HG03378 (cell line): ENCODE measurements at regions not wholly inside any gene's neighbourhood (a gene's known extent, or its start where the extent isn't known, plus 50 kb on each side); places are given as distances from the start of the nearest gene placed in this dataset.
"Not testable (repeated sequence)": the region's sequence is repeated elsewhere in the genome, so short reads cannot be mapped to it uniquely, and the experiment has no call there.

Source experiments
- ATAC-seq: cut with Tn5 transposase; IDR thresholded peaks from one replicate; pipeline ENCODE4 v1.9.1; 2021; ENCODE audit warnings: mild to moderate bottlenecking, moderate library complexity; ENCODE audit not compliant: unreplicated experiment

DNA sequence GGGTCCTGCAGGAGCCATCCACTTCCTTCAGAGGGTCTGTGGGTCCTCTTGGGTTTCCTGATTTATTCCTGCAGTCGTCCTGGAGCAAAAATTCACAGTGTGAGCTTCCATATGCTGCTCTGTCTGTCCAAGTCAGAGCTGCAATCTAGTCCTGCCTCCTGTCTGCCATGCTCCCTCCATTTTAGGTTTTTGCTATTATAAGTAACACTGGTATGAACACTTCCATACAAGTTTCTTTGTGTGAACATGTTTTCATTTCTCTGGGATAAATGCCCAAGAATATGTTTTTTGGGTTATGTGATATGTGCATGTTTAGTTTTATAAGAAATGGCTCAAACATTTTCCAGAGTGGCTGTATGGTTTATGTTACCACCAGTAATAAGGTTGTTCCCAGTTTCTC, 188.1 kb downstream of the ACTR3B start:
- no peak for ATAC-seq

DNA sequence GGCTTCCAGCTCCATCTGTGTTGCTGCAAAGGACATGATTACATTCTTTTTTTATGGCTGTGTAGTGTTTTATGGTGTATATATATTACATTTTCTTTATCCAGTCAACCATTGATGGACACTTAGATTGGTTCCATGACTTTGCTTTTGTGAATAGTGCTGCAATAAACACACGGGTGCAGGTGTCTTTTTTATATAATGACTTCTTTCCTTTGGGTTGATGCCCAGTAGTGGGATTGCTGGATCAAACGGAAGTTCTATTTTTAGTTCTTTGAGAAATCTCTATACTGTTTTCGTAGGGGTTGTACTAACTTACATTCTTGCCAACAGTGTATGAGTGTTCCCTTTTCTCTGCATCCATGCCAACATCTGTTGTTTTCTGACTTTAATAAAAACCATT, 189.7 kb downstream of the ACTR3B start:
- no peak for ATAC-seq

DNA sequence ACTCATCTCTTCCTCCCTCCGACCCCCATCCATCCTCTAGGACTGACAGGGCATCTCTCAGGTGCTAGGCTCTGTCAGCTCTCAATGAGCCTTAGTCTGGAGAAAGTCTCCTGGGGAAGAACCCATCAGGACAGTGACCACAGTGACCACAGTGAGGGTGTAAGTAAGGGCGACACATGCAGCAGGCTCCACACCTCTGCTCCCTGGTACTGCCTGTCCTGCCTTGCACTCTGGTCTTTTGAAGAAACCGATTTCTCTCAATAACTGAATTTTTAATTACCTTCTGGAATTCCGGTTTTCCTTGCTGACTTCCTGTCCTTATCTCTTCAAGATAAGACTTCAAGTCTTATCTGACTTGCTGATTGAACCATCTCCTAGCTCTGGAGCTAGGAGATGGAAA, 190.2 kb downstream of the ACTR3B start:
- no peak for ATAC-seq

DNA sequence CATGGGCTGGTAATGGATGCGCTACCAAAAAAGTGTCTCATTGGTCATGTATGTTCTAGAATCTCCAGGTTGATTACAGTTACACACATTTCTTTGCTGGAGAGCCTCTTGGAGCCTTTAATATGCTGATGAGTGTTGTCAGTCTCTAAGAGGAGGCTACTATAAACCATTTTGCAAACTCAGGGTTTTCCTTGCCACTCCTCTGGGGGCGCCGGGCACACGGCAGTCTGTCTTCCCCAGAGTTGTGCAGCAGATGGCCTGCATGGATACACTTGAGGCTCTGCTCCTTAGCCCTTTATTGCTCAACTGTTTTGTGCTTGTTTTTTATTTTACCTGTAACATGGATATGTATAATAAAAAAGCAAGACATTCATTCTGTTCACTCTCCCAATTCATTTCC, 196.5 kb downstream of the ACTR3B start:
- ATAC-seq: no peak

DNA sequence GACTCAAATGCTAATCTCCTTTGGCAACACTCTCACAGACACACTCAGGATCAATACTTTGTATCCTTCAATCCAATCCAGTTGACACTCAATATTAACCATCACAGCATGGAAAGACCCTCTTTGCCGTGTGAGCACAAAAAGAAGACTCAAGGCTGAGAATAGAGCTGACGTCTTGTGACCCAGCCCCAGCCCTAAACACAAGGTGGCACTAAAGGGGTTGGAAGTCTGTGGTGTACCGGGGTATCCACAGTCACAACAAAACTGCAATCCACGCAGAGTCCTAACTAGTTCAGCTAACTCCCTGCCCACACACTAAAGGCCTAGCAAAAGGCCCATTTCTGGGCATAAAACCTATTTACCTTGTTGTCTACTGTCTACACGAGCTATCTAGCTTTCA, 200.1 kb downstream of the ACTR3B start:
- ATAC-seq: no peak

DNA sequence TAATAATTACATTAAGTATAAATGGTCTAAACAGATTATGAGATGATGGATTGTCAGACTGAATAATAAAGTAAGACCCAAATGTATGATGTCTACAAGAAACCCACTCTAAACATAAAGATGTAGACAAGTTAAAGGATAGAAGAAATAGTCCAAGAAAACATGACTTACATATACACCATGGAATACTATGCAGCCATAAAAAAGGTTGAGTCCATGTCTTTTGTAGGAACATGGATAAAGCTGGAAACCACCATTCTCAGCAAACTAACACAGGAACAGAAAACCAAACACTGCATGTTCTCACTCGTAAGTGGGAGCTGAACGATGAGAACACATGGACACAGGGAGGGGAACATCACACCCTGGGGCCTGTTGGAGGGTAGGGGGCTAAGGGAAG, 202.2 kb downstream of the ACTR3B start:
- ATAC-seq: not testable (repeated sequence)

DNA sequence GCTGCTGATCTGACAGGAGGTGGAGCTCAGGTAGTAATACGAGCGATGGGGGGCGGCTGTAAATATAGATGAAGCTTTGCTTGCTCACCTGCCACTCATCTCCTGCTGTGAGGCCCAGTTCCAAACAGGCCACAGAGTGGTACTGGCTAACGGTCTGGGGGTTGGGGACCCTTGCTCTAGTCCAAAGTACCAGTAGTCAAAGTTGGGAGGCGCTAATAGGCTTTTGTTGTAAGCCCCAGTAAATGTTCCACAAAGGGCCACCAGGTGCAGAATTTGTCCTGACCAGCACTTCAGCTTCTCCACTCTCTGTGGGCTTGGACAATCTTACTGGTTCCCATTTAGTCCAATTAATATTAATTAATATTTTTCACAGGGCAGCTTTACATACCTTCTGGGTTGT, 206.6 kb downstream of the ACTR3B start:
- ATAC-seq: no peak

DNA sequence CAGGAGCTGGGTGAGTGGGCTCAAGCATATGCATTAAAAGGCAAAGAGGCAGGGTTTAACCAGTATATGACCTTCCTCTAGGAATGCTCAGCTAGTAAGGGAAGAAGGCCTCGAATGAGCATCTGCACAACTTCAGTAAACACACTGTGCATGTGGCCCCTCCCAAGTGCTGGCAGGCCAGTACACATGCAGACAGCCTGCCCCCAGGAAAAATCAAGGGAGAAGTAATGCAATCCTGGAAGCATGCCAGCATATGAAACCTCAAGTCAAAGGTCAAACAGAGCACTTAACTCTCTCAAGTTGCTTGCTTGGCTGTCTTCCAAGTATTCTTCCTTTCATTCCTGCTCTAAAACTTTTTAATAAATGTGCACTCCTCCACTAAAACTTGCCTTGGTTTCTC, 208.4 kb downstream of the ACTR3B start:
- ATAC-seq: no peak

DNA sequence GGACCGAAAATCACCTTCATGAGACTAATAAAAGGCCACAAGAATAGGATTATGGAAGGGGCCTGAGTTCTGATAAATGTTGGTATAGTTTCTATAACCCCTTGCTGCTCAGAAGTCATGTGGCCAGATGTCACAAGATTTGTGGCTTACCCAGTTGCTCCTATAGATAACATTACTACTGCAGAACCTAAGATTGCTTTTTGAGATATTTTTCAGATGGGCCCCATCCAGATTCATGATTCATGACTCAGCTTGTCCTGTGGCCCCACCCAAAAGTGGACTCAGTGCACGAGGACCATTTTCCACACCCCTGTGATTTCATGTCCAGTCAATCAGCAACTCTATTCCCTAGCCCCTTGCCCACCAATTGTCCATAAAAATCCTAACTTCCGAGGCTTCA, 209.0 kb downstream of the ACTR3B start:
- ATAC-seq: no peak

DNA sequence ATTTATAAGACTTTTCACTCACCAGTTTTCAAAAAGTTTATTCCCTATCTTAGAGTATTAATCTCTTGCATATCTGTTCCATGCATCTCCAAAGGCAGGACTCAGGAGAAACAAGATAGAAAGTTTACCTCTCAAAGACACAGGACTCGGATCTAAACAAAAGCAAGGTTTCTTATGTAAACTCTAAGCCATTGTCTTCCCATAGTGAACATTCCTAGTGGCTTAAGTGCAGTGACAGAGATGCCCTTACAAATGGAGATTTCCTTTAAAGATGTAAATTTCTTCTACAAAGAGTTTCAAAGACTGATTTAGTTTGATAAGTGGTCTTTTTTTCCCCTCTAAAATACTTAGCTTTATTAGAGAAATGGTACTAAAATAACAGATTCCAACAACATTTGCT, 209.8 kb downstream of the ACTR3B start:
- ATAC-seq: no peak

DNA sequence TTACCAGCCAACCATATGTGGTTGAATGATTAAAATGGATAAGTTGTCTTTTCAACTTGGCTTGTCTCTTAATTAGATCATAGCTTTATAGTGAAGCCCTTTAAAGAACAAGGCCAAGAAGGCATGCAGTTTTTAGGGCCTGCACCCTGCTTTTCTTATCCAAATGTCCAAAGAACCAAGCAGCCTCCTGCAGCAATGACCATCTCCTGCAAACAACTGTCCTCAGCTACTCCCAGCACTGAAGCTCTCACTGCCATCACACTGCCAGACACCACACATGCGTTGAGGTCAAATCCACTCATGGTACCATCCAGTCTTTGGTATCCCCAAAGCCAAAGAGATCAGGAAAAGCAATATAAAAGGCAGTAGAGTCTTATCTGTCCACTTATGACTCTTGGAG, 210.3 kb downstream of the ACTR3B start:
- ATAC-seq: no peak

DNA sequence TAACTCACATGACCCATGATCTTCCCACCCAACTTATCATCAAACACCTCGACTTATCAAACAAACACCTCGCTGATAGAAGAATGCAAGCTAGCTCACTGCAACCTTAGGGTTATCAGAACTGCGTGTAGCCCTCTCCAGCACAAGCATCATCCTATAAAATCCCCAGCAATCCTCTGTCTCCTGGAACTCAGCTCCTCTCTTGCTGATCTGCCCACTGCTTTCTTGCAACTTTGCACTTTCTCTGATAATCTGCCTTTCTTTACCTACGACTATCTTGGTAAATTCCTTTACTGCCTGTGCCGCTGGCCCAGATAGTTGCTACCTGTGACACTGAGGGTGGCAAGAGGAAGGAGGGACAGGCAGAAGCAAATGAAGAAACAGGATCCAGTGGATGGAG, 210.9 kb downstream of the ACTR3B start:
- no peak for ATAC-seq

DNA sequence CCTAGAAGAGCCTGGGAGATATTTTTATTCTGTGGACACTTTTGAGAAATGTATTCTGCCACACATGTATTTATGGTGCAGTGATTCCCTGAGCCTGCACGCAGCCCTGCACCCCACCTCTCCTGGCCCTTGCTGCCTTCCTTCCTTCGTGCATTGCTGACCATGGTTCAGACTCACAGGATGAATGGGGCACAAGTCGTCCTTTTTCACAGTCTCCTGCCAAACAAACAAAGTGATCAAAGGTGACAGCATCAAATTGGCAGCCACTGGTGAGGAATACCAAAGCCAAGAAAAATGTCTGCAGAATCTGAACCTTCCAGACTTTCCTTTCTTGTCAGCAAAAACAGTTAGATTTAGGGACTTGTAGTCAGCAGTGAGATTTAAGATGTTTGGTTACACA, 215.0 kb downstream of the ACTR3B start:
- ATAC-seq: no peak

DNA sequence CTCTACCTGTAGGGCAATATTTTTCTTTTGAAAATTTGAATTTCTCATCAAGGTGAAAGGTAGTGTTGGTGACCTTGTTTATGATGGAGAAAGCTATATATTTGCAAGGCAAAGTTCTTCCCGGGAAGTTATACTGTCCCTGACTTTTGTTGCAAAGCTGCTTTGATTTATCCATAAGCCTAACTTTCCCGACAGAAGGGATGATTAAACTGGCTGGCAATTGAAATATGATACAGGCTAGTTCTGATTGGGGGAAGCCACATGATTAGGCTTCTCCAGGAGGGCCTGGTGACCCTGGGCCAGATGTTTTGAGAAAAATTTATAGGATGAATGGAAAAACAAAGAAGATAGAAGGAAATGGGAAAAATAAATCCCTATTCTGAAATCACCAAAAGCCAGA, 215.5 kb downstream of the ACTR3B start:
- ATAC-seq: no peak

DNA sequence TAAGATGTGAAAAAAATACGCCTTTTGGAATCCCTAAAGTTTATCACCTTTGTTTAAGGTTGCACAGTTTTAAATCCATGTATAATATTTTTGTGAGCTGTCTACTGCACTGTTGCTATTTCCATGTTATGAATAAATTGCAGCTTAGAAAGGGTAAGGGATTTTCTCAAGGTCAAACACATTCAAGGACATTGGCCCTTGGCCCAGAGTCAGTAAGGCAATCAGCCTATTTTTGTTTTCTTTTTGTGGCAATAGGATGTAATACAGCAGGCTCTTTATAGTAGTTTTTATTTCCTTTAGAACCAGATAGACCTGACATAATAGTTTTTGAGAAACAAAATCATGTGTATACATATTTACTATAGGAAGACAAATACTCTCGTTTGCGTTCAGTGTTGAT, 219.8 kb downstream of the ACTR3B start:
- no peak for ATAC-seq

DNA sequence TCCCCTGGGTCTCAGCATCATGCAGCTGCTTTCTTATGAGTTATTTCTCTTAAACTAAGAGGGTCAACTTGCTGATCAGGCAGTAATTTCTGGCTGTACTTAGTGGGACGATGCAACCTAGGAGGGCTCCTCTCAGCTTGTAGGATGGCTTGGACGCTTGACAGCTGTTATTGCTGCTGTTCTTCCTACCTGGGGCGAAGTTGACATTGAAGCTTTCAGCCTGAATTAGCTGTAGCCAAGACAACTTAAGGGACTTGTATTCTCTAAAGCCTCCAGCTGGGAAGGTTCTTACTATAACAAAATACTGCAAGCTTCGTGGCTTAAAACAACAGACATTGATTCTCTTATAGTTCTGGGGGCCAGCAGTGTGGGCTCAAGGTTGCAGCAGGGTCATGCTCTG, 224.9 kb downstream of the ACTR3B start:
- no peak for ATAC-seq

DNA sequence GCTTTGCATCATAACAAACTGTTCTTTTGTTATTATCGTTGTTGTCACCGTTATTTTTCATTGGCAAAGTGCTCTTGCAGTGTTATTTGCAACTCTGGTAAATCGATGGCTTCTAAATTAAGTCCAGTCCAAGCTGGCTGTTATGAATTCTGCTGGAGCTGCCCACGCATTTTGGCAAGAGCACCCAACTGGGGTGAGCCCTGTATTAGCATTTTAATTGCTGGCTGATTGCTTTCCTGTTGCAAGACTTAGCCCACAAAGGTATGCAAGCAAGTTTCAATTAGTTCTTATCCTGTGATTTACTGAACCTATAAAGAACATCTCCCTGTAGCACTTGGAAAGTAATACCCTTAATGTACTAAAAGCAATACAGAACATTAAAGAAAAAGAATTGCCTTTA, 226.8 kb downstream of the ACTR3B start:
- no peak for ATAC-seq

DNA sequence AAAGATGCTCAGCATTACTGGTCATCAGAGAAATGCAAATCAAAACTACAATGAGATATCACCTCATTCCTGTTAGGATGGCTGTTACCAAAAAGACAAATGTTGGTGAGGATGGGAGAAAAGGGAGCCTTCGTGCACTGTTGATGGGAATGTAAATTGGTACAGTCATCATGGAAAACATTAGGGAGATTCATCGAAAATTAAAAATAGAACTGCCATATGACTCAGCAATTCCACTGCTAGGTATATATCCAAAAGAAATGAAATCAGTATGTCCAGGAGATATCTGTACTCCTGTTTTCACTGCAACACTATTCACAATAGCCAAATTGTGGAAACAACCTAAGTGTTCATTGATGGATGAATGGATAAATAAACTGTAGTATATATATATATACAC, 228.1 kb downstream of the ACTR3B start:
- ATAC-seq: no peak

DNA sequence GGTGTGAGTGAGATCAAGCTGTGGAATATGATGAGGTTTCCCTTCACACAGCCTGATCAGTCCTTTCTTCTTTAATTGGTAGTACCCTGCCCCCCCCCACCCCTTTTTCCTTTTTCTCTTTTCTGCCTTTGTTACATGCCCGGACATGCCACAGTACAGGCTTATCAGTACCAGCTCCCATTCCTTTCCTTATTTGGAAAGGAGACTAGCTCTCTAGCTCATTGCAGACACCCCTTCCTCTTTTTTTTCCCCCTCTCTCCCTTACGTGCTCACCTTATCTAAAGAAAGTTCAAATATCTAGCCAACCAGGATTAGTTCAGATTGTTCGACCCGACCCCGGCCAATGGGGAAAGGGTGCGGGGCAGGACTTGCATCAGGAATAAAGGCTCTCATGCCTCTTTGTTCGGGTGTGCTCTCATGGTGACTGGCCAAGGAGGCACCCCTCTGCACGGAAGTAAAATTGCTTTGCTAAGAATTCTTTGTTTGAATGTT, 230.4 kb downstream of the ACTR3B start:
- ATAC-seq: no peak

DNA sequence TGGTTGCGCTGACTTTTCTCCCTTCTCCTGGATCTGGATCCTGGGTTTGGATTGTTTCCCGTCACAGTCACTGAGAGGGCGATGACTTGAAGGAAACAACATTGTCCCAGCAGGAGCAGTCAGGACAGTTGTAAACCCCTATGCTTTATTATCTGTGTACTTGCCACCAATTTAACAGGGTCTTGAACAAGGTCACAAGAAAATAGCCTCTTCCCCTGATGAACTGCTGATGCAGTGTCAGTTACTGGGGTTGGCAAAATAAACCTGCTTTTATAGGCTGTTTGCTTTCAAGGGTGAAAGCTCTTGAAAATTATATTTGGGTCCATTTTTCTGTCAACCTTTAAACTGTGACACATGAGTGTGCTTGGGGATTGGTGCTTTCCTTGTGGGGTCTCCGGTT, 238.9 kb downstream of the ACTR3B start:
- no peak for ATAC-seq

DNA sequence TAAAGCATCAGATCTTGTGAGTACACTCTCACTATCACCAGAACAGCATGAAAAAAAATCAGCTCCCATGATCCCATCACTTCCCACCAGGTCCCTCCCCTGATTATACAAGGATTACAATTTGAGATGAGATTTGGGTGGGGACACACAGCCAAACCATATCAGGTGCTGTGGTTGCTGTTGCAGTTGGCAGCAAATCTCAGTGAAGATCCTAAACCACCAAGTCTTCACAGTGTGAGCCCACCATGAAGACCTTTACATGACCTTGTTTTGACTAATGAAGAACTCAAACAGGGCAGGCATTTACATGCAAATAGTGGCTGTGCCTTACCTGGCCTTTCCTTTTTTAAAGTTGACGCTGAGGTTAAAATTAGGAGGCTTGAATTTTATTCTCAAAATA, 242.6 kb downstream of the ACTR3B start:
- ATAC-seq: no peak

DNA sequence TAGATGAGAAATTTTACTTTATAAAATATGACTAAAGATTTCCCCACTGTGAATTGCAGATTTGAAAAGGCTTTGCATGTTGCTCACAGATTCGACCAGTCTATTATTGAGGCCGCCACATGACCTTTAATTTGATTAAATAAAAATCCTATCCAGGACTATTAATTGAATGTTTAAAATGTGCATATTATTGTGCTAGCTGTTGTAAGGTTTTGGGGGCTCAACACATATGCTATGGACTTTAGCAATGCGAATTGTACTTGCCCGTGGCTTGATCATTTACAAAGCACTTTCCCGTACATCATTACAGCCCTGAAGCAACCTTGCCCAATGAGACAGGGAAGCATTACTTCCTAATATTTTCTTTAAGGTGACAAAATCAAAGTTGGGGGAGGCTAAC, 243.0 kb downstream of the ACTR3B start:
- ATAC-seq: no peak

DNA sequence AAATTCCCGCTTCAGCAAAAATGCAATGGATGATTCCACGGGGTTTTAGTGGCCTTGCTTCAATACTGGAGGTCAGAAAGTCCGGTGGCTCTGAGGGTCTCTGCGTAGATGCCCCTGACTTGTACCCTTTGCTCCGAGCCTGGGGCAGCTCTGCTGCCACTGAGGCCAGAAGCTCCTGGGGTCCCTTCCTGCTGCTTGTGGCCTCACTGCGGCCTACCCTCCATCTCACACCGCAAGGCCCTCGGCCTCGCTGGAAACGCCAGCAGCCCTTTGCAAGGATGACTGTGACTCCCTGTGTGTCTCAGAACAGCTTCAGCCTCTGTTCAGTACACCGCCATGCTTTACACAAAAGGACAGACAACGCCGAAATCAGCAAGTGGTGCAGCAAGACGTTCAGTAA, 244.8 kb downstream of the ACTR3B start:
- ATAC-seq: no peak
